Panc1 (cell line): ENCODE measurements at regions not wholly inside any gene's neighbourhood (a gene's known extent, or its start where the extent isn't known, plus 50 kb on each side); places are given as distances from the start of the nearest gene placed in this dataset.

Experiments used
- ATAC-seq: fragments of 200-7000 bp; cut with Tn5 transposase; 2 replicates; pipeline ENCODE4 v1.9.1; 2020; ENCODE audit warnings: mild to moderate bottlenecking, moderate library complexity
- BruUV-seq: library from RNA; stranded (reverse); fragments of 400-500 nt; replicated peaks from 2 replicates; lab custom pipeline; 2021; lab: Mats Ljungman, UMichigan
- CTCF ChIA-PET: fragments of 300-600 bp; sonication (Branson Sonifier 250); formaldehyde crosslinking; loops from one replicate; lab custom pipeline; 2022; ENCODE audit warnings: antibody characterized with exemption; lab: Charles Lee
- POLR2A ChIA-PET: fragments of 300-600 bp; sonication (Branson Sonifier 250); formaldehyde crosslinking; loops from one replicate; lab custom pipeline; 2022; ENCODE audit warnings: antibody characterized with exemption; lab: Charles Lee
- DNase-seq: peaks from one replicate; pipeline ENCODE4 v3.0.0-alpha.2; 2010; ENCODE audit warnings: low read depth, low spot score
- H3K27ac ChIP-seq: 2 replicates; pipeline ENCODE4 v1.5.1; 2011; ENCODE audit warnings: mild to moderate bottlenecking, low read length, inconsistent platforms
- H3K27me3 ChIP-seq: fragments of 200-500 bp; sonication (Bioruptor generic); 2 replicates; pipeline ENCODE4 v1.6.0; 2014; ENCODE audit warnings: low read length, inconsistent platforms; ENCODE audit not compliant: control insufficient read depth, insufficient read depth
- H3K36me3 ChIP-seq: fragments of 200-500 bp; sonication (Bioruptor generic); 2 replicates; pipeline ENCODE4 v1.5.1; 2014; ENCODE audit warnings: inconsistent platforms, mild to moderate bottlenecking, low read length, moderate library complexity; ENCODE audit not compliant: control insufficient read depth, insufficient read depth
- H3K4me1 ChIP-seq: 2 replicates; pipeline ENCODE4 v1.5.1; 2011; ENCODE audit warnings: inconsistent platforms, mild to moderate bottlenecking, low read length, moderate library complexity; ENCODE audit not compliant: control insufficient read depth, insufficient read depth
- H3K4me3 ChIP-seq, 2 experiments: 2 replicates each; pipeline ENCODE4 v1.5.1; 2011 to 2012; ENCODE audit warnings: low read depth in 2 of 2, low read length in 2 of 2, mild to moderate bottlenecking in 2 of 2, inconsistent platforms in 1 of 2, moderate library complexity in 1 of 2
- H3K9me3 ChIP-seq: fragments of 200-500 bp; sonication (Bioruptor generic); 2 replicates; pipeline ENCODE4 v1.5.1; 2014; ENCODE audit warnings: low read depth, mild to moderate bottlenecking, inconsistent platforms, low read length, moderate library complexity; ENCODE audit not compliant: control insufficient read depth, insufficient read depth
- POLR2AphosphoS5 ChIP-seq: IDR thresholded peaks from 2 replicates; pipeline ENCODE4 v1.6.1; 2012; ENCODE audit warnings: mild to moderate bottlenecking, low read depth, low read length, moderate library complexity
- SIN3A ChIP-seq: IDR thresholded peaks from 2 replicates; pipeline ENCODE4 v1.6.1; 2012; ENCODE audit warnings: low read depth, mild to moderate bottlenecking, low read length, moderate library complexity, borderline replicate concordance; ENCODE audit not compliant: insufficient read depth
- TCF7L2 ChIP-seq: IDR thresholded peaks from 2 replicates; pipeline ENCODE4 v1.6.1; 2011; ENCODE audit warnings: mild to moderate bottlenecking, low read depth, low read length, inconsistent platforms
- in situ Hi-C: cut with HindIII; loops from 2 replicates; pipeline ENCODE4 v1.10.0; 2016; ENCODE audit warnings: low sequenced_read_pairs, low pct_unique_long_range_greater_than_20kb
- intact Hi-C: fragments of 100-400 bp; cut with micrococcal nuclease; formaldehyde crosslinking; loops from one replicate; pipeline ENCODE4 v1.10.0; 2022; ENCODE audit not compliant: unreplicated experiment
- TF ChIP-seq, protein P1 (sequence below), 2 experiments: IDR thresholded peaks; 2 replicates each; pipeline ENCODE4 v1.6.1; 2011 to 2012; ENCODE audit warnings: low read depth in 2 of 2, control low read depth in 1 of 2, low read length in 1 of 2, mild to moderate bottlenecking in 1 of 2, moderate library complexity in 1 of 2; ENCODE audit not compliant: insufficient read depth in 1 of 2
- TF ChIP-seq, protein P2 (sequence below): fragments of 450-650 bp; IDR thresholded peaks from 2 replicates; pipeline ENCODE4 v1.5.1; 2017; ENCODE audit warnings: mild to moderate bottlenecking

DNA sequence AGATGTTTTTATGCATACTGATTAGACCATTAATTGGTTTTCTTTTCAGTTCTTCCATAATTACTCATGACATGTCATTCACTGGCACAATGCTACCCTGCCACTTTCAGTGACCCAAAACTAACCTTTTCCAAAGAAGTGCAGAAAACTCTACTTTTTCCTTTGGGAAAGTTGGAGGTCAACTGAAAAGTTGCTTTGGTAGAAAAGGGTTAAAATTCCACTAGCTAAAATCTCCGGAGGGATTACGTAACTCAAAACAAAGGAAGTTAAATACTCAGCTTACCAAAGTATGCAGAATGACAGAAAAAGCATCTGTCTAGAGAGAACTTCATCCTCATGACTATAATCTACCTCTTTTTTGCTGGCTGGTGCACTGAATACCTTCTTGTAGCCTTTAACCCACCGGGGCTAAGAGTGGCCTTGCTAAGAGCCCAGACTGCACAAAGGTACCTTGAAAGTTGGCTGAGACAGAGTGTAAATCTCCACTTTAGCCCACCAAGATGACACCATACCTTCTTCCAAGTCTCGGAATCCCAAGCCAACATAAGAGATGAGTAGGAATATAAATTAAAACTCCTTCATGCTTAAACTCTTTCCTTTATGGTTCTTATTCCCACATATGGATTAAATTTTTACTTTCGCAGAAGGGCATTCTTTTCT lies 1099.5 kb upstream of the INTU start:
- H3K9me3 ChIP-seq = no peaks in the 10 kb centered on the region
- intact Hi-C loops (no loop called here), in situ Hi-C loops (no loop called here)
- no peak for DNase-seq
- CTCF ChIA-PET = no interaction called here
- no peak overlapping the region for H3K4me3 ChIP-seq
- POLR2A ChIA-PET = no interaction called here
- H3K27me3 ChIP-seq = no peaks in the 10 kb centered on the region
- no TSS peak for BruUV-seq
- no peaks in the 10 kb centered on the region for H3K36me3 ChIP-seq
- no peaks in the 10 kb centered on the region for H3K4me1 ChIP-seq
- H3K27ac ChIP-seq = no peak overlapping the region
- TF ChIP-seq POLR2AphosphoS5 (no peak), SIN3A (no peak), TCF7L2 (no peak)
- TF ChIP-seq, protein P1, sequence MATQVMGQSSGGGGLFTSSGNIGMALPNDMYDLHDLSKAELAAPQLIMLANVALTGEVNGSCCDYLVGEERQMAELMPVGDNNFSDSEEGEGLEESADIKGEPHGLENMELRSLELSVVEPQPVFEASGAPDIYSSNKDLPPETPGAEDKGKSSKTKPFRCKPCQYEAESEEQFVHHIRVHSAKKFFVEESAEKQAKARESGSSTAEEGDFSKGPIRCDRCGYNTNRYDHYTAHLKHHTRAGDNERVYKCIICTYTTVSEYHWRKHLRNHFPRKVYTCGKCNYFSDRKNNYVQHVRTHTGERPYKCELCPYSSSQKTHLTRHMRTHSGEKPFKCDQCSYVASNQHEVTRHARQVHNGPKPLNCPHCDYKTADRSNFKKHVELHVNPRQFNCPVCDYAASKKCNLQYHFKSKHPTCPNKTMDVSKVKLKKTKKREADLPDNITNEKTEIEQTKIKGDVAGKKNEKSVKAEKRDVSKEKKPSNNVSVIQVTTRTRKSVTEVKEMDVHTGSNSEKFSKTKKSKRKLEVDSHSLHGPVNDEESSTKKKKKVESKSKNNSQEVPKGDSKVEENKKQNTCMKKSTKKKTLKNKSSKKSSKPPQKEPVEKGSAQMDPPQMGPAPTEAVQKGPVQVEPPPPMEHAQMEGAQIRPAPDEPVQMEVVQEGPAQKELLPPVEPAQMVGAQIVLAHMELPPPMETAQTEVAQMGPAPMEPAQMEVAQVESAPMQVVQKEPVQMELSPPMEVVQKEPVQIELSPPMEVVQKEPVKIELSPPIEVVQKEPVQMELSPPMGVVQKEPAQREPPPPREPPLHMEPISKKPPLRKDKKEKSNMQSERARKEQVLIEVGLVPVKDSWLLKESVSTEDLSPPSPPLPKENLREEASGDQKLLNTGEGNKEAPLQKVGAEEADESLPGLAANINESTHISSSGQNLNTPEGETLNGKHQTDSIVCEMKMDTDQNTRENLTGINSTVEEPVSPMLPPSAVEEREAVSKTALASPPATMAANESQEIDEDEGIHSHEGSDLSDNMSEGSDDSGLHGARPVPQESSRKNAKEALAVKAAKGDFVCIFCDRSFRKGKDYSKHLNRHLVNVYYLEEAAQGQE (IDR thresholded peaks at IDR 0.05; ENCODE audit: insufficient read depth in 1 of 2, low read depth in 2 of 2, low read length in 1 of 2) = no peak
- TF ChIP-seq, protein P2, sequence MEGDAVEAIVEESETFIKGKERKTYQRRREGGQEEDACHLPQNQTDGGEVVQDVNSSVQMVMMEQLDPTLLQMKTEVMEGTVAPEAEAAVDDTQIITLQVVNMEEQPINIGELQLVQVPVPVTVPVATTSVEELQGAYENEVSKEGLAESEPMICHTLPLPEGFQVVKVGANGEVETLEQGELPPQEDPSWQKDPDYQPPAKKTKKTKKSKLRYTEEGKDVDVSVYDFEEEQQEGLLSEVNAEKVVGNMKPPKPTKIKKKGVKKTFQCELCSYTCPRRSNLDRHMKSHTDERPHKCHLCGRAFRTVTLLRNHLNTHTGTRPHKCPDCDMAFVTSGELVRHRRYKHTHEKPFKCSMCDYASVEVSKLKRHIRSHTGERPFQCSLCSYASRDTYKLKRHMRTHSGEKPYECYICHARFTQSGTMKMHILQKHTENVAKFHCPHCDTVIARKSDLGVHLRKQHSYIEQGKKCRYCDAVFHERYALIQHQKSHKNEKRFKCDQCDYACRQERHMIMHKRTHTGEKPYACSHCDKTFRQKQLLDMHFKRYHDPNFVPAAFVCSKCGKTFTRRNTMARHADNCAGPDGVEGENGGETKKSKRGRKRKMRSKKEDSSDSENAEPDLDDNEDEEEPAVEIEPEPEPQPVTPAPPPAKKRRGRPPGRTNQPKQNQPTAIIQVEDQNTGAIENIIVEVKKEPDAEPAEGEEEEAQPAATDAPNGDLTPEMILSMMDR = no peak
- no peak for ATAC-seq

DNA sequence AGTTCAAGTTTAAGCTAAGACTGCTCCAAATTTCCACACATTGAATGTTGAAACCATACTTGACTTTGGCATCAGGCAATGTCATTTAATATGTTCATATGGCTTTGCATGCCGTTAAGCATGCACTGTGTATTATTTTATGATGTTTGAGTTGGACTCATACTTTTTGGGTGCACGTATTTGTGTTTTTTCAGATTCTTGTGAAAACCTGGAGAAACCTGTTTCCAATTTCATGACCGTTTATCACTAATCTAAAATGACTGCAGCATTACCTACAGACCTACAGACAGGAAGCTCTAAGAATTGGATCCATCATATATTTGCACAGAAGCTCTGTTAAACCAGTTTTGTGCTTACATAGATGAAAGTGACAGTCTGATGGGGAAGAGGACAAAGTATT lies 1093.0 kb upstream of the INTU start:
- H3K36me3 ChIP-seq = no peaks in the 10 kb centered on the region
- intact Hi-C loops = no loop called here
- no peaks in the 10 kb centered on the region for H3K4me1 ChIP-seq
- no peaks in the 10 kb centered on the region for H3K27me3 ChIP-seq
- H3K9me3 ChIP-seq = no peaks in the 10 kb centered on the region
- CTCF ChIA-PET = no interaction called here
- no TSS peak for BruUV-seq
- H3K27ac ChIP-seq = no peak overlapping the region
- H3K4me3 ChIP-seq = no peak overlapping the region
- in situ Hi-C loops = no loop called here
- TF ChIP-seq, protein P2 = no peak
- TF ChIP-seq SIN3A = no peak
- no peak for TF ChIP-seq TCF7L2
- no peak for TF ChIP-seq POLR2AphosphoS5
- TF ChIP-seq, protein P1 (IDR thresholded peaks at IDR 0.05; ENCODE audit: insufficient read depth in 1 of 2, low read depth in 2 of 2, low read length in 1 of 2) = no peak
- DNase-seq = no peak
- no peak for ATAC-seq
- POLR2A ChIA-PET = no interaction called here
